ENCODE measurements at regions not wholly inside any gene's neighbourhood (a gene's known extent, or its start where the extent isn't known, plus 50 kb on each side); places are given as distances from the start of the nearest gene placed in this dataset.

- no peak for DNase-seq
Measured at GRCh38 chr6:74145931-74146330, 449.9 kb downstream of the CD109 start.

- DNase-seq, result no peak
Measured at GRCh38 chr6:74137911-74138310, 441.9 kb downstream of the CD109 start.

- DNase-seq, result no peak
Measured at GRCh38 chr6:74134327-74134726, 438.3 kb downstream of the CD109 start.

GRCh38 chr6:74133073-74133472 is 437.1 kb downstream of the CD109 start:
- no peak for DNase-seq

- no peak for DNase-seq
Measured at GRCh38 chr6:74130641-74131040, 434.6 kb downstream of the CD109 start.

GRCh38 chr6:74128536-74128935 is 432.5 kb downstream of the CD109 start:
- DNase-seq, result no peak

GRCh38 chr6:74117113-74117512 is 421.1 kb downstream of the CD109 start:
- no peak for DNase-seq

GRCh38 chr6:74115674-74116073 is 419.7 kb downstream of the CD109 start:
- DNase-seq, result no peak

GRCh38 chr6:74114428-74114827 is 418.4 kb downstream of the CD109 start:
- DNase-seq, result no peak

- DNase-seq, result no peak
Measured at GRCh38 chr6:74113901-74114300, 417.9 kb downstream of the CD109 start.

GRCh38 chr6:74103417-74103816 is 407.4 kb downstream of the CD109 start:
- DNase-seq, result no peak

GRCh38 chr6:74100719-74101287 is 404.8 kb downstream of the CD109 start:
- no peak for DNase-seq

GRCh38 chr6:74096329-74096728 is 400.3 kb downstream of the CD109 start:
- DNase-seq, result no peak

GRCh38 chr6:74093361-74093760 is 397.4 kb downstream of the CD109 start:
- no peak for DNase-seq

- DNase-seq, result no peak
Measured at GRCh38 chr6:74091794-74092157, 395.8 kb downstream of the CD109 start.

GRCh38 chr6:74091136-74091793 is 395.3 kb downstream of the CD109 start:
- DNase-seq, result no peak

GRCh38 chr6:74087899-74088298 is 391.9 kb downstream of the CD109 start:
- no peak for DNase-seq

GRCh38 chr6:74075896-74076295 is 379.9 kb downstream of the CD109 start:
- DNase-seq, result no peak

- DNase-seq, result no peak
Measured at GRCh38 chr6:74075323-74075722, 379.3 kb downstream of the CD109 start.

GRCh38 chr6:74074645-74075044 is 378.6 kb downstream of the CD109 start:
- no peak for DNase-seq

GRCh38 chr6:74073999-74074398 is 378.0 kb downstream of the CD109 start:
- DNase-seq, result no peak

- no peak for DNase-seq
Measured at GRCh38 chr6:74073429-74073828, 377.4 kb downstream of the CD109 start.

- DNase-seq, result no peak
Measured at GRCh38 chr6:74071214-74071613, 375.2 kb downstream of the CD109 start.

GRCh38 chr6:74070711-74071110 is 374.7 kb downstream of the CD109 start:
- DNase-seq, result no peak

- DNase-seq, result no peak
Measured at GRCh38 chr6:74070091-74070490, 374.1 kb downstream of the CD109 start.
